ENCODE measurements at regions not wholly inside any gene's neighbourhood (a gene's known extent, or its start where the extent isn't known, plus 50 kb on each side); places are given as distances from the start of the nearest gene placed in this dataset.

- DNase-seq (ENCODE audit: low read depth), result no peak
- TF ChIP-seq, protein P1, sequence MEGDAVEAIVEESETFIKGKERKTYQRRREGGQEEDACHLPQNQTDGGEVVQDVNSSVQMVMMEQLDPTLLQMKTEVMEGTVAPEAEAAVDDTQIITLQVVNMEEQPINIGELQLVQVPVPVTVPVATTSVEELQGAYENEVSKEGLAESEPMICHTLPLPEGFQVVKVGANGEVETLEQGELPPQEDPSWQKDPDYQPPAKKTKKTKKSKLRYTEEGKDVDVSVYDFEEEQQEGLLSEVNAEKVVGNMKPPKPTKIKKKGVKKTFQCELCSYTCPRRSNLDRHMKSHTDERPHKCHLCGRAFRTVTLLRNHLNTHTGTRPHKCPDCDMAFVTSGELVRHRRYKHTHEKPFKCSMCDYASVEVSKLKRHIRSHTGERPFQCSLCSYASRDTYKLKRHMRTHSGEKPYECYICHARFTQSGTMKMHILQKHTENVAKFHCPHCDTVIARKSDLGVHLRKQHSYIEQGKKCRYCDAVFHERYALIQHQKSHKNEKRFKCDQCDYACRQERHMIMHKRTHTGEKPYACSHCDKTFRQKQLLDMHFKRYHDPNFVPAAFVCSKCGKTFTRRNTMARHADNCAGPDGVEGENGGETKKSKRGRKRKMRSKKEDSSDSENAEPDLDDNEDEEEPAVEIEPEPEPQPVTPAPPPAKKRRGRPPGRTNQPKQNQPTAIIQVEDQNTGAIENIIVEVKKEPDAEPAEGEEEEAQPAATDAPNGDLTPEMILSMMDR (IDR thresholded peaks at IDR 0.05; ENCODE audit: control insufficient read depth, insufficient read depth, low read depth, low read length, missing control alignments), result no peak
- H3K4me3 ChIP-seq (ENCODE audit: control insufficient read depth, low read depth, low read length), result no peak overlapping the region
These were observed 489.9 kb downstream of the NXPH1 start for GRCh38 chr7:8923164-8923806.

GRCh38 chr7:8931906-8932646, 498.7 kb downstream of the NXPH1 start:
- no peak for DNase-seq (ENCODE audit: low read depth)
- H3K4me3 ChIP-seq (ENCODE audit: control insufficient read depth, low read depth, low read length), result no peak overlapping the region
- TF ChIP-seq, protein P1 (IDR thresholded peaks at IDR 0.05; ENCODE audit: control insufficient read depth, insufficient read depth, low read depth, low read length, missing control alignments), result no peak

GRCh38 chr7:8932751-8933150, 499.3 kb downstream of the NXPH1 start:
- DNase-seq (ENCODE audit: low read depth), result no peak
- TF ChIP-seq, protein P1 (IDR thresholded peaks at IDR 0.05; ENCODE audit: control insufficient read depth, insufficient read depth, low read depth, low read length, missing control alignments), result no peak
- no peak overlapping the region for H3K4me3 ChIP-seq (ENCODE audit: control insufficient read depth, low read depth, low read length)

DNA sequence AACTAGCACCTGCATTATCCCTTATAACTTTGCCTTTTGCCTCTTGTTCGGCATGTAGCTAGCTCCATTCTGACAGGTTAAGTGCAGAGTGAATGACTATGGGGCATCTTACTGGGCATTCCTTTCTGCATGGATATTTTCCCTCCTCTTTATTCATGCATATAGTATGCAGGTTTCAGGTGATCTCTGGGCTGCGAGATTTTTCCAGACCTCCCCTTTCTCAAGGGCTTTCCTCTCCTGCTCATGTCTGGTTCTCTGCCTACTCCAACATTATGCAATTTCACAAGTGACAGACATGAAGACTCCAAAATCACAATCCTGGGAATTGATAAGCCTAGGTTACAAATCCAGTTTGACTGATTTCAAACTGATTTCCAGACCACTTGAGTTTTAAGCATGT, 503.8 kb downstream of the NXPH1 start:
- no peak for DNase-seq (ENCODE audit: low read depth)
- TF ChIP-seq, protein P1 (IDR thresholded peaks at IDR 0.05; ENCODE audit: control insufficient read depth, insufficient read depth, low read depth, low read length, missing control alignments), result no peak
- no peak overlapping the region for H3K4me3 ChIP-seq (ENCODE audit: control insufficient read depth, low read depth, low read length)

DNA sequence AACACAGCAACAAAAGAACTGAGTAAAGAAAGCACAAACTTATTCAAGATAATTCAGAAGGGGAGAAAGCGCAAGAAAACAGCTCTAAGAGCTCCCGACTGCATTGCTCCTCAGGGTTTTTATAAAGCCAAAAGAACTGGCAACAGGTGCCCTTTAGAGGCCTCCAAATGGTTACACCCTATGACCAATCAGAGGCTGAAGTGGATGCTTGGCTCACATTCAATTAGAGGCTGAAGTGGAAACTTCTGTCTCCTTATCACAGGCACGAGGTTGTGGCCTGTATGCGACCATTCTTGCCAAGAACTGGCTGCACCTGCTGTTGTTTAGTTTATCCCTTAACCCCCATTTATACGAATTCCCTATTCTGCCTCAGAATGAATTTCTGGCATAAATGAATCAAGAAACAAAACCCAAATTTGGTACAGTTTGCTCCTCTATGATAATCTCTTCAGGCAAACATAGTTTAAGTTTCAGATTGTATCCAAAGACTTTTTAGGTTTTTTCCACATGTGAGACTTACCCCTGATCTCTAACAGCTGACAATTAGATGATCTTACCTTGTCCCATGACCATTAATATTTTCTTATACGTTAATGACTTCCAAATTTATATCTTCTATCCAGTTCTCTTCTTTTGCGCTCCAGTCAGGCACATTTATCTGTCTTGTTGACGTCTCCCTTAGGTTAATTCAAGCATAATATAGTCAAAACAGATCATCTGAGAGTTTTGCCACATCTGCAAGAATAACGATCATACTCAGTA, 504.8 kb downstream of the NXPH1 start:
- TF ChIP-seq, protein P1 (IDR thresholded peaks at IDR 0.05; ENCODE audit: control insufficient read depth, insufficient read depth, low read depth, low read length, missing control alignments), result no peak
- DNase-seq (ENCODE audit: low read depth), result no peak
- H3K4me3 ChIP-seq (ENCODE audit: control insufficient read depth, low read depth, low read length), result no peak overlapping the region

- no peak for DNase-seq (ENCODE audit: low read depth)
- no peak overlapping the region for H3K4me3 ChIP-seq (ENCODE audit: control insufficient read depth, low read depth, low read length)
- TF ChIP-seq, protein P1 (IDR thresholded peaks at IDR 0.05; ENCODE audit: control insufficient read depth, insufficient read depth, low read depth, low read length, missing control alignments), result no peak
These were observed 506.0 kb downstream of the NXPH1 start for GRCh38 chr7:8939446-8939845.

Measured in AG09309 (cell line).